ENCODE measurements at regions not wholly inside any gene's neighbourhood (a gene's known extent, or its start where the extent isn't known, plus 50 kb on each side); places are given as distances from the start of the nearest gene placed in this dataset.

GRCh38 chr3:40817017-40817416 lies 292.3 kb downstream of the ZNF621 start:
- no peaks in the 10 kb centered on the region for H3K4me1 ChIP-seq (ENCODE audit: control insufficient read depth, extremely low read depth, insufficient read depth, low read length)
- H3K4me3 ChIP-seq (ENCODE audit: control insufficient read depth in 2 of 3, extremely low read depth in 1 of 3, insufficient read depth in 2 of 3, low read depth in 1 of 3, low read length in 3 of 3): no peak overlapping the region
- no peak overlapping the region for H3K9ac ChIP-seq (ENCODE audit: control insufficient read depth, extremely low read depth, insufficient read depth, low read length)
- H3K9me1 ChIP-seq (ENCODE audit: control insufficient read depth, extremely low read depth, insufficient read depth, low read length): no peaks in the 10 kb centered on the region
- no peak for TF ChIP-seq CTCF (optimal IDR thresholded peaks at IDR 0.05 in 1 of 3, IDR thresholded peaks at IDR 0.05 in 1 of 3, conservative IDR thresholded peaks at IDR 0.05 in 1 of 3; ENCODE audit: extremely low read depth in 1 of 3, insufficient read depth in 2 of 3, low read length in 3 of 3)
- TF ChIP-seq EZH2 (IDR thresholded peaks at IDR 0.05; ENCODE audit: low read length): no peak
- H3K36me3 ChIP-seq (ENCODE audit: control insufficient read depth in 2 of 2, extremely low read depth in 1 of 2, insufficient read depth in 2 of 2, low read length in 2 of 2): no peaks in the 10 kb centered on the region
- no peaks in the 10 kb centered on the region for H3K79me2 ChIP-seq (ENCODE audit: control insufficient read depth, insufficient read depth, low read length)
- dilution Hi-C loops (cut with MboI; ENCODE audit: extremely low pct_ligation_motif_present, low sequenced_read_pairs): no loop called here
- H3K9me3 ChIP-seq (ENCODE audit: control insufficient read depth, low read depth, low read length): no peaks in the 10 kb centered on the region
- H4K20me1 ChIP-seq (ENCODE audit: control insufficient read depth, extremely low read depth, insufficient read depth, low read length): no peaks in the 10 kb centered on the region
- FAIRE-seq (no peak), DNase-seq (ENCODE audit: low read depth, low spot score) (no peak)
- no peak overlapping the region for H2AFZ ChIP-seq (ENCODE audit: control insufficient read depth, low read length)
- no peaks in the 10 kb centered on the region for H3K27me3 ChIP-seq (ENCODE audit: control insufficient read depth, extremely low read depth, insufficient read depth, low read length)
- H3K4me2 ChIP-seq (ENCODE audit: control insufficient read depth, extremely low read depth, insufficient read depth, low read depth, low read length): no peak overlapping the region
- no peak overlapping the region for H3K27ac ChIP-seq (ENCODE audit: control insufficient read depth, insufficient read depth, low read length)

- TF ChIP-seq EZH2 (IDR thresholded peaks at IDR 0.05; ENCODE audit: low read length): no peak
- no peak for TF ChIP-seq CTCF (optimal IDR thresholded peaks at IDR 0.05 in 1 of 3, IDR thresholded peaks at IDR 0.05 in 1 of 3, conservative IDR thresholded peaks at IDR 0.05 in 1 of 3; ENCODE audit: extremely low read depth in 1 of 3, insufficient read depth in 2 of 3, low read length in 3 of 3)
- Histone ChIP-seq H3K4me2 (ENCODE audit: control insufficient read depth, extremely low read depth, insufficient read depth, low read depth, low read length) (no peak overlapping the region), H3K4me3 (ENCODE audit: control insufficient read depth in 2 of 3, extremely low read depth in 1 of 3, insufficient read depth in 2 of 3, low read depth in 1 of 3, low read length in 3 of 3) (no peak overlapping the region), H3K9me1 (ENCODE audit: control insufficient read depth, extremely low read depth, insufficient read depth, low read length) (no peaks in the 10 kb centered on the region), H4K20me1 (ENCODE audit: control insufficient read depth, extremely low read depth, insufficient read depth, low read length) (no peaks in the 10 kb centered on the region), H2AFZ (ENCODE audit: control insufficient read depth, low read length) (no peak overlapping the region), H3K27me3 (ENCODE audit: control insufficient read depth, extremely low read depth, insufficient read depth, low read length) (no peaks in the 10 kb centered on the region), H3K79me2 (ENCODE audit: control insufficient read depth, insufficient read depth, low read length) (no peaks in the 10 kb centered on the region), H3K36me3 (ENCODE audit: control insufficient read depth in 2 of 2, extremely low read depth in 1 of 2, insufficient read depth in 2 of 2, low read length in 2 of 2) (no peaks in the 10 kb centered on the region), H3K4me1 (ENCODE audit: control insufficient read depth, extremely low read depth, insufficient read depth, low read length) (no peaks in the 10 kb centered on the region), H3K27ac (ENCODE audit: control insufficient read depth, insufficient read depth, low read length) (no peak overlapping the region), H3K9me3 (ENCODE audit: control insufficient read depth, low read depth, low read length) (no peaks in the 10 kb centered on the region), H3K9ac (ENCODE audit: control insufficient read depth, extremely low read depth, insufficient read depth, low read length) (no peak overlapping the region)
- DNase-seq (ENCODE audit: low read depth, low spot score) (no peak), FAIRE-seq (no peak)
- dilution Hi-C loops (cut with MboI; ENCODE audit: extremely low pct_ligation_motif_present, low sequenced_read_pairs): no loop called here
These were observed 296.6 kb downstream of the ZNF621 start for GRCh38 chr3:40821315-40821714.

All from keratinocyte (primary cell).